Liver (tissue), 8 donors: ENCODE measurements at regions not wholly inside any gene's neighbourhood (a gene's known extent, or its start where the extent isn't known, plus 50 kb on each side); places are given as distances from the start of the nearest gene placed in this dataset.

ENCODE experiments used
- DNase-seq: peaks from one replicate; pipeline ENCODE4 v3.0.0-alpha.2; 2017; ENCODE audit warnings: low spot score
- H3K27ac ChIP-seq, 2 donors: one replicate each; pipeline ENCODE4 v1.7.0; 2013; ENCODE audit warnings: inconsistent platforms in 2 of 2, low read length in 2 of 2, control low read depth in 1 of 2, low read depth in 1 of 2, mild to moderate bottlenecking in 1 of 2
- H3K27me3 ChIP-seq, 4 donors: one replicate each; pipeline versions ENCODE4 v1.6.1 to v1.7.0; 2013; ENCODE audit warnings: low read length in 3 of 4, inconsistent platforms in 1 of 4, mild to moderate bottlenecking in 1 of 4, moderate library complexity in 1 of 4; ENCODE audit not compliant: control insufficient read depth in 4 of 4, insufficient read depth in 4 of 4
- H3K36me3 ChIP-seq, 4 donors: one replicate each; pipeline versions ENCODE4 v1.6.1 to v1.7.0; 2013; ENCODE audit warnings: low read length in 3 of 4, mild to moderate bottlenecking in 3 of 4, low read depth in 1 of 4, moderate library complexity in 1 of 4; ENCODE audit not compliant: control insufficient read depth in 4 of 4, insufficient read depth in 3 of 4
- H3K4me1 ChIP-seq, 4 donors: one replicate each; pipeline versions ENCODE4 v1.6.1 to v1.7.0; 2013; ENCODE audit warnings: low read length in 3 of 4, mild to moderate bottlenecking in 3 of 4, moderate library complexity in 1 of 4; ENCODE audit not compliant: control insufficient read depth in 4 of 4, insufficient read depth in 4 of 4
- H3K4me3 ChIP-seq, 3 donors: one replicate each; pipeline versions ENCODE4 v1.6.1 to v1.7.0; 2013; ENCODE audit warnings: low read length in 3 of 3, control low read depth in 1 of 3, low read depth in 1 of 3, mild to moderate bottlenecking in 1 of 3
- H3K9ac ChIP-seq, 2 donors: one replicate each; pipeline ENCODE4 v1.7.0; 2013; ENCODE audit warnings: low read length in 2 of 2, mild to moderate bottlenecking in 2 of 2, moderate library complexity in 2 of 2, control low read depth in 1 of 2, low read depth in 1 of 2
- H3K9me3 ChIP-seq, 4 donors: one replicate each; pipeline versions ENCODE4 v1.6.1 to v1.7.0; 2013; ENCODE audit warnings: low read length in 3 of 4; ENCODE audit not compliant: control insufficient read depth in 4 of 4
- ATF3 ChIP-seq: IDR thresholded peaks from 2 replicates; pipeline ENCODE4 v1.6.1; 2016; ENCODE audit warnings: antibody characterized with exemption
- CTCF ChIP-seq: fragments of 150-350 bp; IDR thresholded peaks from 2 replicates; pipeline ENCODE4 v1.5.1; 2017; ENCODE audit warnings: improper control_type of control experiment, low read depth, low read length; ENCODE audit not compliant: missing input control
- EGR1 ChIP-seq, 2 donors: IDR thresholded peaks; 2 replicates each; pipeline ENCODE4 v1.6.1; 2016 to 2018; ENCODE audit warnings: antibody characterized with exemption in 2 of 2, low read depth in 2 of 2
- FOXA1 ChIP-seq: IDR thresholded peaks from 2 replicates; pipeline ENCODE4 v1.6.1; 2016; ENCODE audit warnings: antibody characterized with exemption
- FOXA2 ChIP-seq: IDR thresholded peaks from 2 replicates; pipeline ENCODE4 v1.6.1; 2016; ENCODE audit warnings: antibody characterized with exemption
- GABPA ChIP-seq, 2 donors: IDR thresholded peaks in 1 of 2; conservative IDR thresholded peaks in 1 of 2; 2 replicates each; pipeline ENCODE4 v1.6.1; 2016; ENCODE audit warnings: antibody characterized with exemption in 2 of 2, mild to moderate bottlenecking in 1 of 2, moderate library complexity in 1 of 2
- HNF4A ChIP-seq, 2 donors: conservative IDR thresholded peaks; 2 replicates each; pipeline ENCODE4 v1.6.1; 2016; ENCODE audit warnings: antibody characterized with exemption in 2 of 2, mild to moderate bottlenecking in 2 of 2
- HNF4G ChIP-seq: IDR thresholded peaks from 2 replicates; pipeline ENCODE4 v1.6.1; 2016; ENCODE audit warnings: antibody characterized with exemption
- JUND ChIP-seq, 2 donors: IDR thresholded peaks; 2 replicates each; pipeline ENCODE4 v1.6.1; 2016; ENCODE audit warnings: antibody characterized with exemption in 2 of 2
- MAX ChIP-seq: IDR thresholded peaks from 2 replicates; pipeline ENCODE4 v1.6.1; 2016; ENCODE audit warnings: antibody characterized with exemption
- NR2F2 ChIP-seq: IDR thresholded peaks from 2 replicates; pipeline ENCODE4 v1.6.1; 2016; ENCODE audit warnings: antibody characterized with exemption
- REST ChIP-seq: IDR thresholded peaks from 2 replicates; pipeline ENCODE4 v1.6.1; 2016; ENCODE audit warnings: antibody characterized with exemption, mild to moderate bottlenecking
- RXRA ChIP-seq, 2 donors: IDR thresholded peaks; 2 replicates each; pipeline ENCODE4 v1.6.1; 2017 to 2018; ENCODE audit warnings: antibody characterized with exemption in 2 of 2, mild to moderate bottlenecking in 1 of 2
- SP1 ChIP-seq: IDR thresholded peaks from 2 replicates; pipeline ENCODE4 v1.6.1; 2018; ENCODE audit warnings: antibody characterized with exemption, mild to moderate bottlenecking
- TAF1 ChIP-seq: conservative IDR thresholded peaks from 2 replicates; pipeline ENCODE4 v1.6.1; 2016; ENCODE audit warnings: antibody characterized with exemption, mild to moderate bottlenecking
- YY1 ChIP-seq: IDR thresholded peaks from 2 replicates; pipeline ENCODE4 v1.6.1; 2016; ENCODE audit warnings: antibody characterized with exemption, mild to moderate bottlenecking
- WGBS: extraction: QIAGEN DNeasy Blood & Tissue Kit; methylation state at CpG from one replicate; pipeline ENCODE4 v1.1.7; 2013; 5-methylcytosine and 5-hydroxymethylcytosine counted together
- donor health status: healthy.
- donor health status: healthy.
- donor health status: healthy.
- donor health status: healthy.
- donor health status: healthy.

GRCh38 chr6:168385037-168385759, 55.8 kb upstream of the SMOC2 start:
- no peak for DNase-seq
- H3K27me3 ChIP-seq, result no peaks in the 10 kb centered on the region
- TF ChIP-seq ATF3 (no peak), YY1 (no peak), EGR1 (IDR thresholded peaks at IDR 0.05; ENCODE audit: low read depth in 2 of 2) (no peak), NR2F2 (no peak), SP1 (no peak), GABPA (IDR thresholded peaks at IDR 0.05 in 1 of 2, conservative IDR thresholded peaks at IDR 0.05 in 1 of 2) (no peak), HNF4A (conservative IDR thresholded peaks at IDR 0.05) (no peak), MAX (no peak), TAF1 (no peak), FOXA1 (no peak), REST (no peak), HNF4G (no peak)
- 88% methylated on average over 18 of the region's 18 CpGs for WGBS
- no peak overlapping the region for H3K4me3 ChIP-seq
- no peaks in the 10 kb centered on the region for H3K36me3 ChIP-seq
- H3K4me1 ChIP-seq, result peaks cover 0 to 6% (median 2%) of the 10 kb centered on the region in 4 donors
- H3K9ac ChIP-seq, result no peak overlapping the region
- no peak overlapping the region for H3K27ac ChIP-seq
- H3K9me3 ChIP-seq, result no peaks in the 10 kb centered on the region

GRCh38 chr6:168385858-168386735, 54.9 kb upstream of the SMOC2 start:
- no peaks in the 10 kb centered on the region for H3K27me3 ChIP-seq
- no peak for DNase-seq
- H3K4me3 ChIP-seq, result no peak overlapping the region
- H3K4me1 ChIP-seq, result peaks cover 0 to 6% (median 2%) of the 10 kb centered on the region in 4 donors
- H3K9ac ChIP-seq, result no peak overlapping the region
- no peaks in the 10 kb centered on the region for H3K36me3 ChIP-seq
- H3K27ac ChIP-seq, result no peak overlapping the region
- 90% methylated on average over 9 of the region's 9 CpGs for WGBS
- no peaks in the 10 kb centered on the region for H3K9me3 ChIP-seq
- TF ChIP-seq ATF3 (no peak), NR2F2 (no peak), CTCF (no peak), MAX (no peak), FOXA2 (no peak), RXRA (IDR thresholded peaks at IDR 0.05) (no peak), SP1 (no peak), GABPA (IDR thresholded peaks at IDR 0.05 in 1 of 2, conservative IDR thresholded peaks at IDR 0.05 in 1 of 2) (no peak), REST (no peak), HNF4A (conservative IDR thresholded peaks at IDR 0.05) (no peak), EGR1 (IDR thresholded peaks at IDR 0.05; ENCODE audit: low read depth in 2 of 2) (no peak), JUND (IDR thresholded peaks at IDR 0.05) (no peak), YY1 (no peak), TAF1 (no peak)
